GM18508 (cell line): ENCODE measurements at regions not wholly inside any gene's neighbourhood (a gene's known extent, or its start where the extent isn't known, plus 50 kb on each side); places are given as distances from the start of the nearest gene placed in this dataset.

ENCODE experiments used
- ATAC-seq: cut with Tn5 transposase; IDR thresholded peaks from one replicate; pipeline ENCODE4 v1.9.1; 2021; ENCODE audit warnings: moderate number of reproducible peaks; ENCODE audit not compliant: insufficient read depth, unreplicated experiment

GRCh38 chr7:114755856-114756255, 166.0 kb upstream of the MDFIC start:
- ATAC-seq, result no peak

- ATAC-seq, result no peak
Observed at GRCh38 chr7:114758661-114759227, 163.2 kb upstream of the MDFIC start.

GRCh38 chr7:114759347-114760062, 162.4 kb upstream of the MDFIC start:
- ATAC-seq, result no peak

GRCh38 chr7:114760477-114760876, 161.4 kb upstream of the MDFIC start:
- ATAC-seq, result no peak

- ATAC-seq, result no peak
Observed at GRCh38 chr7:114761973-114762372, 159.9 kb upstream of the MDFIC start.

- ATAC-seq, result no peak
Observed at GRCh38 chr7:114765331-114766040, 156.4 kb upstream of the MDFIC start.

GRCh38 chr7:114766041-114766356, 155.9 kb upstream of the MDFIC start:
- ATAC-seq, result no peak

- ATAC-seq, result no peak
Observed at GRCh38 chr7:114777288-114777687, 144.6 kb upstream of the MDFIC start.

- ATAC-seq, result no peak
Observed at GRCh38 chr7:114783508-114783907, 138.4 kb upstream of the MDFIC start.

GRCh38 chr7:114784177-114784576, 137.7 kb upstream of the MDFIC start:
- ATAC-seq, result no peak

GRCh38 chr7:114784746-114785145, 137.1 kb upstream of the MDFIC start:
- no peak for ATAC-seq

- ATAC-seq, result no peak
Observed at GRCh38 chr7:114785496-114785895, 136.4 kb upstream of the MDFIC start.

- ATAC-seq, result no peak
Observed at GRCh38 chr7:114786455-114786854, 135.4 kb upstream of the MDFIC start.

GRCh38 chr7:114787556-114787955, 134.3 kb upstream of the MDFIC start:
- no peak for ATAC-seq

GRCh38 chr7:114788706-114789105, 133.2 kb upstream of the MDFIC start:
- ATAC-seq, result no peak

- no peak for ATAC-seq
Observed at GRCh38 chr7:114789161-114789560, 132.7 kb upstream of the MDFIC start.

- no peak for ATAC-seq
Observed at GRCh38 chr7:114789871-114790311, 132.0 kb upstream of the MDFIC start.

GRCh38 chr7:114790521-114790920, 131.4 kb upstream of the MDFIC start:
- ATAC-seq, result no peak

GRCh38 chr7:114791771-114792170, 130.1 kb upstream of the MDFIC start:
- ATAC-seq, result no peak

GRCh38 chr7:114793155-114793845, 128.6 kb upstream of the MDFIC start:
- ATAC-seq, result no peak

- no peak for ATAC-seq
Observed at GRCh38 chr7:114795475-114795874, 126.4 kb upstream of the MDFIC start.
